ENCODE measurements at regions not wholly inside any gene's neighbourhood (a gene's known extent, or its start where the extent isn't known, plus 50 kb on each side); places are given as distances from the start of the nearest gene placed in this dataset.
A peak's percentile ranks its signal among the peaks of the same experiment; 100 is the strongest.
"Not testable (repeated sequence)": the region's sequence is repeated elsewhere in the genome, so short reads cannot be mapped to it uniquely, and the experiment has no call there.

DNA sequence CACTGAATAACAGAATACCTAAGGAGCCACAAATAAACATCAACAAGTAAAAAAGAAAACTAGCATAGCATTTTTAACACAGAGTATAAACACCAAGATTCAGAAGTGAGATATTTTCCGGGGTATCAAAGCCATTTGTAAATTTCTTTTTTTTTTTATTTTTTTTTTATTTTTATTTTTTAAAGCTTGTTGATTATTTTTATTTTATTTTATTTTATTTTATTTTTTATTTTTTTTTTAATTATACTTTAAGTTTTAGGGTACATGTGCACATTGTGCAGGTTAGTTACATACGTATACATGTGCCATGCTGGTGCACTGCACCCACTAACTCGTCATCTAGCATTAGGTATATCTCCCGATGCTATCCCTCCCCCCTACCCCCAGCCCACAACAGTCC is 81.7 kb upstream of the PDE1A start:
- H3K27me3 Mint-ChIP-seq; DNase-seq; H3K36me3 ChIP-seq (ENCODE audit: insufficient read depth, low read length); H3K9me3 Mint-ChIP-seq; H3K4me1 Mint-ChIP-seq; H3K4me1 ChIP-seq (ENCODE audit: insufficient read depth, low read length); H3K4me3 ChIP-seq (ENCODE audit: low read length in 2 of 2); H3K36me3 Mint-ChIP-seq; H3K4me3 Mint-ChIP-seq; POLR2A ChIA-PET (ENCODE audit: partially characterized antibody); H3K27ac Mint-ChIP-seq; CTCF ChIA-PET (ENCODE audit: partially characterized antibody); H3K27me3 ChIP-seq (ENCODE audit: insufficient read depth, low read length); H3K27ac ChIP-seq (ENCODE audit: low read depth, low read length); H3K9me3 ChIP-seq (ENCODE audit: control insufficient read depth in 1 of 2, low read length in 2 of 2); intact Hi-C loops (cut with micrococcal nuclease): not testable (repeated sequence)

DNA sequence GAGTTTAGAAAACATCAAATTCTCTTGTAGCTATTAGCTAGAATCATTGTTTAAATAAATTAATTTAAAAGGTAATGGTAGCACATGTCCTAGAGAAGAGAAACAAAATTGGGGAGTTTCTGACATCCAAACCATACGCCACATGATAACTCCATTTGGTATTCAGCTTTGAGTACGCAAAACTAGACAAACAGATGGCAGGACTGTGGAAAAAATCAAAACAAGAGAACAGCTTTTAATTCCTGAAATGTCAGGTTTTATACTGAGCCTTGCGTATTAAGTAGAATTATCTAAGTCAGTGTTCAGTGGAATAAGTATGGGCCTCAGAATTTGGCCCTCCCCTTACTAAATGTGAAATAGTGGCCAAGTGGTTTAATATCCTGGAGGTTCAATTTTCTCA is 82.4 kb upstream of the PDE1A start:
- Histone ChIP-seq H3K9me3 (ENCODE audit: control insufficient read depth in 1 of 2, low read length in 2 of 2) (no peaks in the 10 kb centered on the region), H3K4me1 (ENCODE audit: insufficient read depth, low read length) (no peaks in the 10 kb centered on the region), H3K4me3 (ENCODE audit: low read length in 2 of 2) (no peak overlapping the region), H3K36me3 (ENCODE audit: insufficient read depth, low read length) (no peaks in the 10 kb centered on the region), H3K27me3 (ENCODE audit: insufficient read depth, low read length) (no peaks in the 10 kb centered on the region), H3K27ac (ENCODE audit: low read depth, low read length) (no peak overlapping the region)
- no peaks in the 10 kb centered on the region for H3K4me1 Mint-ChIP-seq
- intact Hi-C loops (cut with micrococcal nuclease) = no loop called here
- peaks cover 0 to 2% (median 0%) of the 10 kb centered on the region in 8 donors for H3K9me3 Mint-ChIP-seq
- CTCF ChIA-PET (ENCODE audit: partially characterized antibody) = no interaction called here
- no peaks in the 10 kb centered on the region for H3K27me3 Mint-ChIP-seq
- no peak overlapping the region for H3K27ac Mint-ChIP-seq
- H3K4me3 Mint-ChIP-seq = no peak overlapping the region
- POLR2A ChIA-PET (ENCODE audit: partially characterized antibody) = no interaction called here
- no peaks in the 10 kb centered on the region for H3K36me3 Mint-ChIP-seq
- DNase-seq = no peak

DNA sequence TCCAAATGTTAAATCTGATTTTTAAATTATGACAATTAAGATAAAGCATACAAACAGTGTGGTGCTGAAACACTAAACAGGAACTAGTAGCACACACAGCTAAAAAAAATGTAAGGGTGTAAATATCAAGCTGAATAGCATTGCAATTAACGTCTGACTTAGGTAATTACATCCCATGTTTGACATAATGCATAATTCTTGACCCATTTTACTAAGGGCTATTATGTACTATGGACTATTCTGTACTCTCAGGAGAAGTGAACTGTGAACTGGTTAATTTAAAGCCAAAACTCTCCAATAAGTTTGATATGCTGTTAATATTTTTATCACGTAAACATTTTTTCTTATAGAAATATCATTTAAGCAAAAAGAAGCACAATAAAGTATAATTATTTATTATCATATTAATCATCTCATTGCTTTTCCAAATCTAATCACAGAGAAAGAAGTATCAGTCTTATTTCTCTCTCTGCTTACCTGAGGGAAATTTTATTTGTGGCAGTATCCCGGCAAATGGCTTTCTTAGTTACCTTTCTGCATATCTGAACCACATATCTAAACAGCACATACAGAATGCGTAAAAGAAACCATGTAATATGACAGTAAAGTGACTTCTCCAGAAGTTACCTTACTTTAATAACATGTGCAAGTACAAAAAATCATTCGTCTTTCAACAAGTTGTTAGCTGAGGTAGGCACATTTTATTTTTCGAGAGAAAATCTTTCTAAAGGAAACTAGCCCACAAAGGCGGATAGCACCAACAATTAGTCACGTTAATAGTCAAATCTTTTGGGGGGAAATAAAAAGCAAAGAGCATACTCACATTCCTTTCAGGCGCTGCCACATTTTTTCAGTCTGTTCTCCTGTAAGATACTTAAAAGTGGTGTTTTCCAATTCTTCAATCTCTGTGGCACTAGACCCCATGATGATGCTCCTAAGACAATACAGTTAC is 94.9 kb upstream of the PDE1A start:
- ChIA-PET CTCF (ENCODE audit: partially characterized antibody) (no interaction called here), POLR2A (ENCODE audit: partially characterized antibody) (no interaction called here)
- H3K4me3 Mint-ChIP-seq = no peak overlapping the region
- no peaks in the 10 kb centered on the region for H3K9me3 ChIP-seq (ENCODE audit: control insufficient read depth in 1 of 2, low read length in 2 of 2)
- no peaks in the 10 kb centered on the region for H3K27me3 ChIP-seq (ENCODE audit: insufficient read depth, low read length)
- peaks cover 0 to 4% (median 2%) of the 10 kb centered on the region in 4 donors for H3K4me1 Mint-ChIP-seq
- H3K36me3 ChIP-seq (ENCODE audit: insufficient read depth, low read length) = no peaks in the 10 kb centered on the region
- H3K27me3 Mint-ChIP-seq = peaks cover 0 to 4% of the 10 kb centered on the region in 2 donors
- H3K27ac Mint-ChIP-seq = no peak overlapping the region
- H3K36me3 Mint-ChIP-seq = no peaks in the 10 kb centered on the region
- no peak overlapping the region for H3K27ac ChIP-seq (ENCODE audit: low read depth, low read length)
- peaks cover 0 to 2% (median 0%) of the 10 kb centered on the region in 8 donors for H3K9me3 Mint-ChIP-seq
- intact Hi-C loops (cut with micrococcal nuclease) = no loop called here
- H3K4me1 ChIP-seq (ENCODE audit: insufficient read depth, low read length) = no peaks in the 10 kb centered on the region
- no peak for DNase-seq
- H3K4me3 ChIP-seq (ENCODE audit: low read length in 2 of 2) = no peak overlapping the region

DNA sequence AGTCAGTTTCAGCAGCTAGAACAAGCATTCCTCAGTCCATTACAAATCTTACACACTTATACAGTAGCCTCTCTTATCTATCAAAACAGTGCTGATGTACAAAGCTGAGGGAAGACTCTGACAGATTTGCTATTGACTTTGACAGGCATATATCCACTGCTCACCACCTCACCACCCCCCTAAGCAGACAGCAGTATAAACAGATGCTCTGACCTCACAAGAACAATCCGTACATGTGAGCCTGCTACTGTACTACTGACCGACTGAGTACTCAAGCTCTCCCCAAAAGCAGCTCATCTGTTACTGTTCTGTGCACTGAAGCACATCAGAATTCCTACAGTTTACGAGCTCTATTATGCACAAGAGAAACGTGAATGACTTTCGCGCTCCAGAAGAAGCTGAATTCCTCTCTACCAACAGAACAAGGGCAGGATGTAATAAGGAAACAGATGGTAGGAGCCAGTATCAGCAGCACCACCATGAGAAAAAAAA is 95.6 kb upstream of the PDE1A start:
- peaks cover 0 to 4% of the 10 kb centered on the region in 2 donors for H3K27me3 Mint-ChIP-seq
- peaks cover 0 to 4% (median 2%) of the 10 kb centered on the region in 4 donors for H3K4me1 Mint-ChIP-seq
- no peaks in the 10 kb centered on the region for H3K36me3 Mint-ChIP-seq
- no peak overlapping the region for H3K4me3 Mint-ChIP-seq
- H3K36me3 ChIP-seq (ENCODE audit: insufficient read depth, low read length) = no peaks in the 10 kb centered on the region
- peaks cover 0 to 4% (median 0%) of the 10 kb centered on the region in 8 donors for H3K9me3 Mint-ChIP-seq
- ChIA-PET CTCF (ENCODE audit: partially characterized antibody) (no interaction called here), POLR2A (ENCODE audit: partially characterized antibody) (no interaction called here)
- H3K27ac ChIP-seq (ENCODE audit: low read depth, low read length) = no peak overlapping the region
- no peaks in the 10 kb centered on the region for H3K4me1 ChIP-seq (ENCODE audit: insufficient read depth, low read length)
- H3K4me3 ChIP-seq (ENCODE audit: low read length in 2 of 2) = no peak overlapping the region
- intact Hi-C loops (cut with micrococcal nuclease) = no loop called here
- no peaks in the 10 kb centered on the region for H3K27me3 ChIP-seq (ENCODE audit: insufficient read depth, low read length)
- H3K27ac Mint-ChIP-seq = no peak overlapping the region
- H3K9me3 ChIP-seq (ENCODE audit: control insufficient read depth in 1 of 2, low read length in 2 of 2) = no peaks in the 10 kb centered on the region
- DNase-seq = peak in 1 of 5 donors; percentile 13

DNA sequence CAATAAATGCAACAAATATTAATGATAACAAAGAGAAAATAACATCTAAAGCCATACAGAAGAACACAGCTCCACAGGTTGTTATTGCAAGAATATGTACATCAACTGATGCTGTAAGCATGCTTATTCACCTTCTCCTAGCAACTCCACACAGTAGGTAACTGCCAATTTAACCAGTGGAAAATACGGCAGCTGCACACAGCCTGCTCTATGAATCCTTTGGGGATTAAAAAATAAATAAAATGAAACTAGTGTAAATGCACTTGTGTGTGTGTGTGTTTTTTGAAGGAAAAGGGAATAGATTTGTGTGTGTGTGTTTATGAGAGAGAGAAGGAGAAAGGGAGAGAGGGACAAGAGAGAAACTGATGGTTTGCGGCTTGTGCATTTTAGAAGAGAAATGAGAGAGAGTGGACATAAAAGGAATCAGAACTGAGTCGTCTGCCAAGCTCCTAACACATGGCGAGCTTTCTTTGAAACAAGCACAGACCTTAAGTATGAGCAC is 96.2 kb upstream of the PDE1A start:
- Histone ChIP-seq H3K9me3 (ENCODE audit: control insufficient read depth in 1 of 2, low read length in 2 of 2) (no peaks in the 10 kb centered on the region), H3K27ac (ENCODE audit: low read depth, low read length) (no peak overlapping the region), H3K27me3 (ENCODE audit: insufficient read depth, low read length) (no peaks in the 10 kb centered on the region), H3K36me3 (ENCODE audit: insufficient read depth, low read length) (no peaks in the 10 kb centered on the region), H3K4me3 (ENCODE audit: low read length in 2 of 2) (no peak overlapping the region), H3K4me1 (ENCODE audit: insufficient read depth, low read length) (no peaks in the 10 kb centered on the region)
- H3K9me3 Mint-ChIP-seq = peaks cover 0 to 4% (median 0%) of the 10 kb centered on the region in 8 donors
- H3K27ac Mint-ChIP-seq = no peak overlapping the region
- CTCF ChIA-PET (ENCODE audit: partially characterized antibody) = no interaction called here
- POLR2A ChIA-PET (ENCODE audit: partially characterized antibody) = no interaction called here
- H3K4me3 Mint-ChIP-seq = no peak overlapping the region
- H3K27me3 Mint-ChIP-seq = peaks cover 0 to 4% of the 10 kb centered on the region in 2 donors
- no peak for DNase-seq
- H3K36me3 Mint-ChIP-seq = no peaks in the 10 kb centered on the region
- intact Hi-C loops (cut with micrococcal nuclease) = no loop called here
- H3K4me1 Mint-ChIP-seq = peaks cover 0 to 4% (median 2%) of the 10 kb centered on the region in 4 donors

DNA sequence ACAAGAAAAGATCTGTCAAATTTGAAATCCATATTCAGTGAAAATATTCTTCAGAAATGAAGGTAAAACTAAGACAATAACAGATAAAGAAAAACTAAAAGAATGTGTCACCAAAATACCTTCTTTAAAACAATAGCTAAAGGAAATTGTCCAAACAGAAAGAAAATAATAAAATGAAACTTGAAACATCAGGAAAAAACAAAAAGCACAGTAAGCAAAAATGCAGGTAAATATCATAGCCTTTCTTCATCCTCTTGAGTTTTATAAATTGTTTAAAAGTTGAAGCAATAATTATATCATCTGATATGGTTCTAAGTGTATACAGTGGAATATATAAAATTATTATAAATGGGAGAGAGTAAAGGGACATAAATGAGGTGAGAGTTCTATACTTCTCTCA is 103.8 kb upstream of the PDE1A start:
- Histone ChIP-seq H3K9me3 (ENCODE audit: control insufficient read depth in 1 of 2, low read length in 2 of 2) (no peaks in the 10 kb centered on the region), H3K4me3 (ENCODE audit: low read length in 2 of 2) (no peak overlapping the region), H3K27me3 (ENCODE audit: insufficient read depth, low read length) (no peaks in the 10 kb centered on the region), H3K27ac (ENCODE audit: low read depth, low read length) (no peak overlapping the region), H3K4me1 (ENCODE audit: insufficient read depth, low read length) (no peaks in the 10 kb centered on the region), H3K36me3 (ENCODE audit: insufficient read depth, low read length) (no peaks in the 10 kb centered on the region)
- H3K27me3 Mint-ChIP-seq = no peaks in the 10 kb centered on the region
- no peaks in the 10 kb centered on the region for H3K36me3 Mint-ChIP-seq
- peaks cover 0 to 11% (median 3%) of the 10 kb centered on the region in 8 donors for H3K9me3 Mint-ChIP-seq
- no peaks in the 10 kb centered on the region for H3K4me1 Mint-ChIP-seq
- H3K4me3 Mint-ChIP-seq = no peak overlapping the region
- no peak overlapping the region for H3K27ac Mint-ChIP-seq
- POLR2A ChIA-PET (ENCODE audit: partially characterized antibody) = no interaction called here
- no peak for DNase-seq
- intact Hi-C loops (cut with micrococcal nuclease) = no loop called here
- CTCF ChIA-PET (ENCODE audit: partially characterized antibody) = no interaction called here

DNA sequence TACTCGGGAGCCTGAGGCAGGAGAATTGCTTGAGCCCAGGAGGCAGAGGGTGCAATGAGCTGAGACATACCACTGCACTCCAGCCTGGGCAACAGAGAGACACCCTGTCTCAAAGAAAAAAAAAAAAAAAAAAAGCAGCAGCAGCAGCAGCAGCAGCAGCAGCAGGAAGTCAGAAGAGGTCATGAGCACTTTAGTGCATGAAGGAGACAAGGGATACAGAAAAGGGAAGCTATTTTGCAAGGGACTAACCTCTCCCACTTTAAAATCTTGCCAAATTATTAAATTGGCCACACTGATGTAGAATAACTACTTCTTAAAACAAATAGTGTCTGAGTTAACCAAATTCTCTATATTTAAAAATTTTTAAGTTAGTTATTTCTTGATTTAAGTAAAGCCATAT is 113.4 kb upstream of the PDE1A start:
- H3K27ac Mint-ChIP-seq = no peak overlapping the region
- DNase-seq = no peak
- Histone ChIP-seq H3K27ac (ENCODE audit: low read depth, low read length) (no peak overlapping the region), H3K4me3 (ENCODE audit: low read length in 2 of 2) (no peak overlapping the region), H3K4me1 (ENCODE audit: insufficient read depth, low read length) (no peaks in the 10 kb centered on the region), H3K36me3 (ENCODE audit: insufficient read depth, low read length) (no peaks in the 10 kb centered on the region), H3K9me3 (ENCODE audit: control insufficient read depth in 1 of 2, low read length in 2 of 2) (no peaks in the 10 kb centered on the region), H3K27me3 (ENCODE audit: insufficient read depth, low read length) (no peaks in the 10 kb centered on the region)
- ChIA-PET CTCF (ENCODE audit: partially characterized antibody) (no interaction called here), POLR2A (ENCODE audit: partially characterized antibody) (no interaction called here)
- no peaks in the 10 kb centered on the region for H3K4me1 Mint-ChIP-seq
- peaks cover 0 to 3% (median 0%) of the 10 kb centered on the region in 8 donors for H3K9me3 Mint-ChIP-seq
- H3K4me3 Mint-ChIP-seq = no peak overlapping the region
- intact Hi-C loops (cut with micrococcal nuclease) = no loop called here
- H3K27me3 Mint-ChIP-seq = no peaks in the 10 kb centered on the region
- no peaks in the 10 kb centered on the region for H3K36me3 Mint-ChIP-seq
